ENCODE measurements at regions not wholly inside any gene's neighbourhood (a gene's known extent, or its start where the extent isn't known, plus 50 kb on each side); places are given as distances from the start of the nearest gene placed in this dataset.

GRCh38 chr1:9449976-9450696, 89.1 kb upstream of the SLC25A33 start:
- TF ChIP-seq, protein P1, sequence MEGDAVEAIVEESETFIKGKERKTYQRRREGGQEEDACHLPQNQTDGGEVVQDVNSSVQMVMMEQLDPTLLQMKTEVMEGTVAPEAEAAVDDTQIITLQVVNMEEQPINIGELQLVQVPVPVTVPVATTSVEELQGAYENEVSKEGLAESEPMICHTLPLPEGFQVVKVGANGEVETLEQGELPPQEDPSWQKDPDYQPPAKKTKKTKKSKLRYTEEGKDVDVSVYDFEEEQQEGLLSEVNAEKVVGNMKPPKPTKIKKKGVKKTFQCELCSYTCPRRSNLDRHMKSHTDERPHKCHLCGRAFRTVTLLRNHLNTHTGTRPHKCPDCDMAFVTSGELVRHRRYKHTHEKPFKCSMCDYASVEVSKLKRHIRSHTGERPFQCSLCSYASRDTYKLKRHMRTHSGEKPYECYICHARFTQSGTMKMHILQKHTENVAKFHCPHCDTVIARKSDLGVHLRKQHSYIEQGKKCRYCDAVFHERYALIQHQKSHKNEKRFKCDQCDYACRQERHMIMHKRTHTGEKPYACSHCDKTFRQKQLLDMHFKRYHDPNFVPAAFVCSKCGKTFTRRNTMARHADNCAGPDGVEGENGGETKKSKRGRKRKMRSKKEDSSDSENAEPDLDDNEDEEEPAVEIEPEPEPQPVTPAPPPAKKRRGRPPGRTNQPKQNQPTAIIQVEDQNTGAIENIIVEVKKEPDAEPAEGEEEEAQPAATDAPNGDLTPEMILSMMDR (IDR thresholded peaks at IDR 0.05) = no peak
- TF ChIP-seq POLR2A (IDR thresholded peaks at IDR 0.05) = no peak
- Histone ChIP-seq H3K4me3 (no peak overlapping the region), H3K36me3 (replicated peaks in 1 of 2) (no peaks in the 10 kb centered on the region), H3K9me3 (replicated peaks in 1 of 3) (no peaks in the 10 kb centered on the region), H3K27me3 (no peaks in the 10 kb centered on the region), H3K27ac (no peak overlapping the region), H3K4me1 (replicated peaks in 1 of 2) (peaks cover 0 to 9% of the 10 kb centered on the region in 2 donors)
- WGBS, 4 donors = 89 to 94% (median 92%) methylated on average over 9 to 12 of the region's 12 CpGs
- DNase-seq = no peak
- intact Hi-C loops (cut with DNase I) = loop anchor here in 1 of 2 donors (10.0 kb wide), 1 partner anchor 165 kb away; no protein-coding TSS in a partner anchor

- WGBS, 4 donors = 83 to 89% (median 88%) methylated on average over 8 of the region's 8 CpGs
- intact Hi-C loops (cut with DNase I) = loop anchor here in 1 of 2 donors (10.0 kb wide), 1 partner anchor 166 kb away; no protein-coding TSS in a partner anchor
Measured at GRCh38 chr1:9451081-9451480, 88.2 kb upstream of the SLC25A33 start.

GRCh38 chr1:9452516-9453140, 86.6 kb upstream of the SLC25A33 start:
- no peaks in the 10 kb centered on the region for H3K36me3 ChIP-seq (replicated peaks in 1 of 2)
- DNase-seq = peak in 4 of 7 donors; percentile 26 to 48 (median 36)
- no peaks in the 10 kb centered on the region for H3K9me3 ChIP-seq (replicated peaks in 1 of 3)
- H3K27ac ChIP-seq = no peak overlapping the region
- peaks cover 0 to 9% of the 10 kb centered on the region in 2 donors for H3K4me1 ChIP-seq (replicated peaks in 1 of 2)
- H3K27me3 ChIP-seq = no peaks in the 10 kb centered on the region
- no peak for TF ChIP-seq POLR2A (IDR thresholded peaks at IDR 0.05)
- TF ChIP-seq, protein P1 (IDR thresholded peaks at IDR 0.05) = no peak
- no peak overlapping the region for H3K4me3 ChIP-seq
- 45 to 52% (median 51%) methylated on average over 5 to 6 of the region's 6 CpGs for WGBS, 4 donors
- intact Hi-C loops (cut with DNase I) = loop anchor here in 1 of 2 donors (10.0 kb wide), 1 partner anchor 168 kb away; no protein-coding TSS in a partner anchor

More at GRCh38 chr1:9451081-9451480, 88.2 kb upstream of the SLC25A33 start:
- DNase-seq = no peak
- no peaks in the 10 kb centered on the region for H3K36me3 ChIP-seq (replicated peaks in 1 of 2)
- TF ChIP-seq, protein P1 (IDR thresholded peaks at IDR 0.05) = no peak
- TF ChIP-seq POLR2A (IDR thresholded peaks at IDR 0.05) = no peak
- H3K27me3 ChIP-seq = no peaks in the 10 kb centered on the region
- no peaks in the 10 kb centered on the region for H3K9me3 ChIP-seq (replicated peaks in 1 of 3)
- no peak overlapping the region for H3K4me3 ChIP-seq
- H3K4me1 ChIP-seq (replicated peaks in 1 of 2) = peaks cover 0 to 9% of the 10 kb centered on the region in 2 donors
- H3K27ac ChIP-seq = no peak overlapping the region

- Histone ChIP-seq H3K4me3 (no peak overlapping the region), H3K27ac (no peak overlapping the region), H3K9me3 (replicated peaks in 1 of 3) (no peaks in the 10 kb centered on the region), H3K36me3 (replicated peaks in 1 of 2) (no peaks in the 10 kb centered on the region), H3K27me3 (no peaks in the 10 kb centered on the region), H3K4me1 (replicated peaks in 1 of 2) (peaks cover 0 to 9% of the 10 kb centered on the region in 2 donors)
- WGBS, 4 donors = 86 to 91% (median 88%) methylated on average over 13 of the region's 13 CpGs
- intact Hi-C loops (cut with DNase I) = loop anchor here in 1 of 2 donors (10.0 kb wide), 1 partner anchor 169 kb away; no protein-coding TSS in a partner anchor
- no peak for TF ChIP-seq POLR2A (IDR thresholded peaks at IDR 0.05)
- TF ChIP-seq, protein P1 (IDR thresholded peaks at IDR 0.05) = no peak
- no peak for DNase-seq
Measured at GRCh38 chr1:9453375-9453774, 85.9 kb upstream of the SLC25A33 start.

All from adrenal gland (tissue), 9 donors.